Fibroblast of skin of abdomen (primary cell): ENCODE measurements at regions not wholly inside any gene's neighbourhood (a gene's known extent, or its start where the extent isn't known, plus 50 kb on each side); places are given as distances from the start of the nearest gene placed in this dataset.

Experiments
- DNase-seq: peaks from one replicate; pipeline ENCODE4 v3.0.0-alpha.2; 2013

GRCh38 chr2:200217320-200217719 lies 89.2 kb upstream of the SPATS2L start:
- DNase-seq = no peak

- DNase-seq = no peak
Observed at GRCh38 chr2:200218645-200219044, 87.8 kb upstream of the SPATS2L start.

GRCh38 chr2:200219309-200220113 lies 87.0 kb upstream of the SPATS2L start:
- DNase-seq = no peak

GRCh38 chr2:200220251-200220650 lies 86.2 kb upstream of the SPATS2L start:
- peak; percentile 24 for DNase-seq

GRCh38 chr2:200221055-200221955 lies 85.2 kb upstream of the SPATS2L start:
- DNase-seq = no peak

GRCh38 chr2:200222791-200223190 lies 83.7 kb upstream of the SPATS2L start:
- DNase-seq = no peak

- peak; percentile 41 for DNase-seq
Observed at GRCh38 chr2:200223205-200223784, 83.2 kb upstream of the SPATS2L start.

GRCh38 chr2:200225951-200226350 lies 80.5 kb upstream of the SPATS2L start:
- peak; percentile 26 for DNase-seq

GRCh38 chr2:200226451-200227426 lies 79.8 kb upstream of the SPATS2L start:
- no peak for DNase-seq

- no peak for DNase-seq
Observed at GRCh38 chr2:200230716-200231115, 75.8 kb upstream of the SPATS2L start.

GRCh38 chr2:200235533-200235932 lies 71.0 kb upstream of the SPATS2L start:
- no peak for DNase-seq

- DNase-seq = peak; percentile 34
Observed at GRCh38 chr2:200239216-200239615, 67.3 kb upstream of the SPATS2L start.

- DNase-seq = no peak
Observed at GRCh38 chr2:200242570-200242969, 63.9 kb upstream of the SPATS2L start.

GRCh38 chr2:200243441-200243840 lies 63.1 kb upstream of the SPATS2L start:
- no peak for DNase-seq

- DNase-seq = no peak
Observed at GRCh38 chr2:200244111-200244510, 62.4 kb upstream of the SPATS2L start.

- peak; percentile 75 for DNase-seq
Observed at GRCh38 chr2:200247494-200247893, 59.0 kb upstream of the SPATS2L start.

GRCh38 chr2:200252265-200253067 lies 54.0 kb upstream of the SPATS2L start:
- DNase-seq = peak; percentile 71

- peak; percentile 36 for DNase-seq
Observed at GRCh38 chr2:200253639-200254038, 52.9 kb upstream of the SPATS2L start.

GRCh38 chr2:200254773-200255172 lies 51.7 kb upstream of the SPATS2L start:
- DNase-seq = no peak

GRCh38 chr2:200255549-200255948 lies 50.9 kb upstream of the SPATS2L start:
- DNase-seq = no peak
